ENCODE measurements at regions not wholly inside any gene's neighbourhood (a gene's known extent, or its start where the extent isn't known, plus 50 kb on each side); places are given as distances from the start of the nearest gene placed in this dataset.

DNA sequence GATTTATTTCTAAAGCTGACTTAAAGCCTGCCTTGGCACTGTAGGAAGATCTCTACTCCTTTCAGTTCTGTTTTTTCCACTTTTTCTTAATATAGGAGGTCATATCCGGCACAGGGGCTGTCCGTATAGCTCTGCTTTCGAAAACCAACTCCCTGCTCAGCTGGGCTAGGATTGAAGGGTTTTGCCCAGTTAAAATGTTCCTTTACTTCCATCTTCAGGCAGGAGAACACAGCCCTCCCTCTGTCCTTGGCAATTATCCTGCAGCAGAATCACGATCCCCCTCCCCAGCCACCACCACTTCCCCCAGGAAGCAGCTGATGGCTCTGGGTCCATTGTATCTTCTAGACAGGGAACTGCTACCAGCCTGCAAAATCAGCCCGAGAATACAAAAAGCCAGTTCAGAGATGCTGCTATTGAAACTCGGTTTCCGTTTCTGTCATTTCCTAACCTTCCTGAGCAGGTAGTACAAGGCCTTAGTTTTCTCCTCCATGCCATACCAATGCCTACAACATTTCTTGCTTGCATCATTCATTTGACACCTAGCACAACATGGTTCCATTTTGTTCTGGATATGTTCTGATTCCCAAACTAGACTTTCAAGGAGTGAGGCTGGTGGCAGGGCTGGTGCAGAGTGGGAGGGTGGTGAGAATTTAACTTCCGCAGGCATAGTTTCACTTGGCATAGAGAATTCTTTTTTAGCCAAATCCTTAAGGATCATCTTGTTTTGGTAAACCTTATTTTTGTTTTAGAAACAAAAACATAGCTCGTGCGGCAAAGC, 53.9 kb downstream of the FAM50B start:
- H3K9ac ChIP-seq (ENCODE audit: low read depth, low read length): no peak overlapping the region
- BruUV-seq (replicated peaks): no TSS peak
- H2BK120ac ChIP-seq (ENCODE audit: low read depth, low read length): no peak overlapping the region
- intact Hi-C loops (cut with micrococcal nuclease): no loop called here
- ATAC-seq (ENCODE audit: low read depth) (no peak), DNase-seq (no peak)
- no peak overlapping the region for H2BK20ac ChIP-seq (ENCODE audit: low read depth, low read length)
- H3K4me1 ChIP-seq (ENCODE audit: control insufficient read depth, insufficient read depth, low read length): peaks cover 3% of the 10 kb centered on the region; the same call in 1 of the 2 replicates
- no peak overlapping the region for H3K4me3 ChIP-seq (ENCODE audit: insufficient read depth, low read depth, low read length)
- no peak overlapping the region for H2BK15ac ChIP-seq (ENCODE audit: low read depth, low read length)
- WGBS, 2 experiments (ENCODE audit: extremely low coverage in 2 of 2, insufficient read length in 1 of 2): 60% methylated on average over 1 of the region's 10 CpGs; no CpG with 5 or more reads in 1 of the 2 experiments
- H3K14ac ChIP-seq (replicated peaks; ENCODE audit: low read depth, low read length): no peak overlapping the region
- no peak overlapping the region for H3K4ac ChIP-seq (ENCODE audit: low read depth, low read length)
- no peaks in the 10 kb centered on the region for H3K79me1 ChIP-seq (ENCODE audit: low read depth in 1 of 2, low read length in 2 of 2)
- no peak overlapping the region for H2AFZ ChIP-seq (replicated peaks; ENCODE audit: low read length, poor library complexity)
- no peak overlapping the region for H3K4me2 ChIP-seq (ENCODE audit: low read depth, low read length)
- no peaks in the 10 kb centered on the region for H3K27me3 ChIP-seq (ENCODE audit: control insufficient read depth, insufficient read depth, low read length)
- H3K27ac ChIP-seq (ENCODE audit: insufficient read depth, low read length): no peak overlapping the region
- no peak for TF ChIP-seq SMC3 (IDR thresholded peaks at IDR 0.05; ENCODE audit: low read depth, low read length)
- TF ChIP-seq, protein P1, sequence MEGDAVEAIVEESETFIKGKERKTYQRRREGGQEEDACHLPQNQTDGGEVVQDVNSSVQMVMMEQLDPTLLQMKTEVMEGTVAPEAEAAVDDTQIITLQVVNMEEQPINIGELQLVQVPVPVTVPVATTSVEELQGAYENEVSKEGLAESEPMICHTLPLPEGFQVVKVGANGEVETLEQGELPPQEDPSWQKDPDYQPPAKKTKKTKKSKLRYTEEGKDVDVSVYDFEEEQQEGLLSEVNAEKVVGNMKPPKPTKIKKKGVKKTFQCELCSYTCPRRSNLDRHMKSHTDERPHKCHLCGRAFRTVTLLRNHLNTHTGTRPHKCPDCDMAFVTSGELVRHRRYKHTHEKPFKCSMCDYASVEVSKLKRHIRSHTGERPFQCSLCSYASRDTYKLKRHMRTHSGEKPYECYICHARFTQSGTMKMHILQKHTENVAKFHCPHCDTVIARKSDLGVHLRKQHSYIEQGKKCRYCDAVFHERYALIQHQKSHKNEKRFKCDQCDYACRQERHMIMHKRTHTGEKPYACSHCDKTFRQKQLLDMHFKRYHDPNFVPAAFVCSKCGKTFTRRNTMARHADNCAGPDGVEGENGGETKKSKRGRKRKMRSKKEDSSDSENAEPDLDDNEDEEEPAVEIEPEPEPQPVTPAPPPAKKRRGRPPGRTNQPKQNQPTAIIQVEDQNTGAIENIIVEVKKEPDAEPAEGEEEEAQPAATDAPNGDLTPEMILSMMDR (conservative IDR thresholded peaks at IDR 0.05; ENCODE audit: low read depth, low read length): no peak
- TF ChIP-seq MAZ (IDR thresholded peaks at IDR 0.05; ENCODE audit: borderline replicate concordance, low read depth, low read length): no peak
- TF ChIP-seq, protein P2, sequence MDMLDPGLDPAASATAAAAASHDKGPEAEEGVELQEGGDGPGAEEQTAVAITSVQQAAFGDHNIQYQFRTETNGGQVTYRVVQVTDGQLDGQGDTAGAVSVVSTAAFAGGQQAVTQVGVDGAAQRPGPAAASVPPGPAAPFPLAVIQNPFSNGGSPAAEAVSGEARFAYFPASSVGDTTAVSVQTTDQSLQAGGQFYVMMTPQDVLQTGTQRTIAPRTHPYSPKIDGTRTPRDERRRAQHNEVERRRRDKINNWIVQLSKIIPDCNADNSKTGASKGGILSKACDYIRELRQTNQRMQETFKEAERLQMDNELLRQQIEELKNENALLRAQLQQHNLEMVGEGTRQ (IDR thresholded peaks at IDR 0.05; ENCODE audit: low read depth, low read length): no peak
- TF ChIP-seq CEBPB (IDR thresholded peaks at IDR 0.05; ENCODE audit: low read depth, low read length): no peak
- TF ChIP-seq POLR2A (IDR thresholded peaks at IDR 0.05; ENCODE audit: low read depth, low read length): no peak
- no peak overlapping the region for H3K18ac ChIP-seq (ENCODE audit: low read depth, low read length)
- H2BK5ac ChIP-seq (ENCODE audit: low read depth, low read length, poor library complexity, severe bottlenecking): no peak overlapping the region
- no peaks in the 10 kb centered on the region for H3K9me3 ChIP-seq (ENCODE audit: control insufficient read depth, insufficient read depth, low read length)
- no peak overlapping the region for H4K5ac ChIP-seq (ENCODE audit: low read depth, low read length)
- no peak overlapping the region for H2AK9ac ChIP-seq (replicated peaks; ENCODE audit: low read depth, low read length, poor library complexity)
- ChIA-PET CTCF (no interaction called here), POLR2A (ENCODE audit: unreplicated experiment) (no interaction called here)
- no peak overlapping the region for H2AK5ac ChIP-seq (ENCODE audit: low read depth, low read length)
- H3K56ac ChIP-seq (ENCODE audit: extremely low read depth, insufficient read depth, low read length): no peak overlapping the region
- dilution Hi-C loops (cut with HindIII; ENCODE audit: low sequenced_read_pairs, unreplicated experiment): no loop called here
- H4K91ac ChIP-seq (ENCODE audit: insufficient read depth, low read depth, low read length): no peak overlapping the region
- no peaks in the 10 kb centered on the region for H4K20me1 ChIP-seq (ENCODE audit: insufficient read depth, low read length)
- no peaks in the 10 kb centered on the region for H3K36me3 ChIP-seq (ENCODE audit: control insufficient read depth, insufficient read depth, low read length)
- in situ Hi-C loops (cut with MboI; ENCODE audit: low sequenced_read_pairs): no loop called here
- no peak overlapping the region for H3K23ac ChIP-seq (ENCODE audit: low read depth, low read length)
- H4K8ac ChIP-seq (ENCODE audit: low read depth in 2 of 2, low read length in 2 of 2): no peak overlapping the region
- H3K9me1 ChIP-seq (ENCODE audit: insufficient read depth, low read length): 0 out of 2 replicates have a peak, but pooled peaks cover 5% of the 10 kb centered on the region

Data from IMR-90 (cell line).